ENCODE measurements at regions not wholly inside any gene's neighbourhood (a gene's known extent, or its start where the extent isn't known, plus 50 kb on each side); places are given as distances from the start of the nearest gene placed in this dataset.
A peak's percentile ranks its signal among the peaks of the same experiment; 100 is the strongest.
"Not testable (repeated sequence)": the region's sequence is repeated elsewhere in the genome, so short reads cannot be mapped to it uniquely, and the experiment has no call there.

GRCh38 chr4:28427306-28428085 is 1566.9 kb downstream of the STIM2 start:
- FAIRE-seq (no peak), DNase-seq (ENCODE audit: insufficient read length, low spot score) (no peak)

- no peak for DNase-seq (ENCODE audit: insufficient read length, low spot score)
- FAIRE-seq: no peak
These were observed 1571.8 kb downstream of the STIM2 start for GRCh38 chr4:28432348-28433025.

GRCh38 chr4:28435314-28435713 is 1574.7 kb downstream of the STIM2 start:
- DNase-seq (ENCODE audit: insufficient read length, low spot score) (no peak), FAIRE-seq (no peak)

DNA sequence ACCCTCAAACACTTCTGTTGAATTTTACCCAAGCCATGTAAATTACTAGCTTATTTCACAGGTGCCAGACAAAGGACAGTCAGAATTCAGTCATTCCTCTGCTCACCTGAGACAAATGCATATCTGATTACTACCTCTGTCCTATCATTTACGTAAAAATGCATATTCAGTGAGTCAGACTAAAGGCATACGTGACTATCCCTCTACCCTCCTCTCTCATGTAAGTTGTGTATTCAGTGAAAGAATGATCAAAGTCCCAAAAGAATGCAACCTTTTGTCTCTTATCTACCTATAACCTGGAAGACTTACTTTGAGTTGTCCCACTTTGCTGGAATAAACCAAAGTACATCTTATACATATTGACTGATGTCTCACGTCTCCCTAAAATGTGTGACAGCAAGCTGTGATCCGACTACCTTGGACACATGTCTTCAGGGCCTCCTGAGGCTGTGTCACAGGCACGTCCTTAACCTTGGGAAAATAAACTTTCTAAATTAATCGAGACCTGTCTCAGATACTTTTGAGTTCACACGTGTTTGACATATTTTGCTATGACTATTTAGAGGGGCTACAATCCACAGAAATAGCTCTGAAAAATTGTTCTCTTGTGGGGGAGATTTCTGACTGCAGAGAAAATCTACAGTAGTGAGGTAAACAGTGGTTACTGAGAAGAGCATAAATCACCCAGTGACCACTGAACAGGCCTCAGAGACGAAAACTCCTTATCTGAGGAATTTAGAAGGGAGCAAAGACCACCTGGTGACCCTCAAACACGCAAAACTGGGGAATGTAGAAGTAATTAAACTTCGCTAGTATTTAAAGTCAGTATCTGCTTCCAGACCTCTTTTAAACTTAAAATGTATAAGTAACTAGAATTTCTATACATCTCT is 1575.8 kb downstream of the STIM2 start:
- DNase-seq (ENCODE audit: insufficient read length, low spot score): no peak
- no peak for FAIRE-seq

DNA sequence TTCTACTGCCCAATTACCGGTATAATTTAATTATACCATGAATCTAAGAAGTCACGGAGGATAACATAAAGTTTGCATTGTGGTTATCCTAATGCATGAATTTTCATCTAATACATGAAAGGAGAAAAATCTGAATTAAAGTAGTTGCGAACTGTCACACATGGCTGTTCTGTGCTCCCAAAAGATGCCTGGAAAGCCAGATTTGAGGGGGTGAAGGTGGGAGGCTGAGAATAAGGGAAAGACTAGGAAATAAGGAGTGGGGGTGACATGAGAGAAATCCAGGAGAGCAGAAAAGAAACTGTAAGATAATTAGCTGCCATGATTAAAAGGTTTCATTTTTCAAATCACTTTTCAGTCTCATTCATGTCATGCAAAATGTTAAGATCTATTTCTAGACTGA is 1582.7 kb downstream of the STIM2 start:
- no peak for FAIRE-seq
- no peak for DNase-seq (ENCODE audit: insufficient read length, low spot score)

DNA sequence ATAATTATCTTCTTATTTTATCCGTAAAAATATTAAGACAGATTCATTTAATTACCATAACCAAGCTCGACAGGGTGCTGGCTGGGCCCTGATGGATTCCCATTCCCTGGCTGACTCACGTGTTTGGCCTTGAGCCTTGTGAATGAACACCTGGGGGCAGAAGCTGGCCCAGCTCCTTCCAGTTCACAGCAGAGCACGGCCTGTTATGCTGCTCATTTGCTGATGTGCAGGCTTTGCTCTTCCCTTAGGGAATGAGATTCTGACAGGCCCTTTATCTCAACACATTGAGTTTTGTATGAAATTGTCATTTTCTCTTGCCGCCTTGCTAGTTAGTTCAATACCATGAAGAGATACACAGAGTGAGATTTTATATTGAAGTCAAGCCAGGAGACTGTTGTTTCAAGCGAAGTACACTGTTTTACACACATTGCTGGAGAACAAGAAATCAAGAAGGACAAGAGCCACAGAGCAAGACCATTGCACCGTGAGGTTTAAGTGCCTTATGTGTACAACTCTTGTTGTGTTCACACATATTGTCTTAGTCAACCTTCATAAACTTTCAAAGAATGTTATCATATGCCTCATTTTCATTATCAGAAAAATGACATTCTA is 1583.3 kb downstream of the STIM2 start:
- FAIRE-seq (no peak), DNase-seq (ENCODE audit: insufficient read length, low spot score) (no peak)

DNA sequence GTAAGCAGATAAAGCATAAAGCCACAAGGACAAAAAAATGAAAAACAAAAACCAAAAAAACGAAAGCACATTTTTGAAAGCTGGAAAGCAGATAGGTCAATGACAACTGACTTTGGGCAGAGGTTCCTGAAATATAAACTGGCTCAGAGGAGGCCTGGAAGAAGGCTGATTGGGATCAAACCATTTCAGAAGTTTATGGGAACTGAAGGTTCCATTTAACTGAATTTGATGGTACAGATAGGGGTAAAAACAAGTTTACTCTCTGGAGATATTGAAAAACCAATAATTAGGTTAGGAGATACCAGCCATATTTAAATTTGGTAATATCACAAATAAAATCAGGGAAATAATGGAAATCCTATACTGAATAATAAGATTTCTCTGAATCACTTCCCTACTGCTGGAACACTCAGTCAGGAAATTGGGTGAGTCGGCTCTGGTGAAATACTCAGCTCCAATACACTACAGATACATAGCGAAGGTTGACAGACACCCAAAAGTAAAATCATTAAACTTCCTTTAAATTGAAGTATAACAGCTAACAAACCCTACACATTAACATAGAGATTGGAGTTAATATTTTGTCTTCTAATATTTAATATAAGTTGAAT is 1584.3 kb downstream of the STIM2 start:
- FAIRE-seq (no peak), DNase-seq (ENCODE audit: insufficient read length, low spot score) (no peak)

GRCh38 chr4:28449085-28449484 is 1588.4 kb downstream of the STIM2 start:
- DNase-seq (ENCODE audit: insufficient read length, low spot score): no peak
- no peak for FAIRE-seq

DNA sequence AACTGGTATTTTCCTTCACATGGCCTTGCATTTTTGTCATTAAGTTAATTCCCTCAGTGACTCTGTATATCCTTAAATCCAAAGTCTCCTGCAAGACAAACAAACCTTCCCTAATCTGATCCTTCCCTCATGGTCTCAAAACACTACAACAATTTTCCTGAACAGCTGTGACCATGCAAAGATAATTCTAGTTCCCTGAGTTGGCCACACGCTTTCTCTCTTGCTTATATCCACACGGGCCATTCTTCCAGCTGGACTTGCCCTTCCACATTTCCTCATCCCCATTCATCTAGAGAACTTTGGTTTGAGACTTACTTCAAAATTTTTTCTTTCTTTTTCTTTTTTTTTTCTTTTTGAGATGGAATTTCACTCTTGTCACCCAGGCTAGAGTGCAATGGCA is 1590.7 kb downstream of the STIM2 start:
- no peak for DNase-seq (ENCODE audit: insufficient read length, low spot score)
- FAIRE-seq: no peak

- DNase-seq (ENCODE audit: insufficient read length, low spot score) (no peak), FAIRE-seq (no peak)
These were observed 1602.4 kb downstream of the STIM2 start for GRCh38 chr4:28462766-28463700.

DNA sequence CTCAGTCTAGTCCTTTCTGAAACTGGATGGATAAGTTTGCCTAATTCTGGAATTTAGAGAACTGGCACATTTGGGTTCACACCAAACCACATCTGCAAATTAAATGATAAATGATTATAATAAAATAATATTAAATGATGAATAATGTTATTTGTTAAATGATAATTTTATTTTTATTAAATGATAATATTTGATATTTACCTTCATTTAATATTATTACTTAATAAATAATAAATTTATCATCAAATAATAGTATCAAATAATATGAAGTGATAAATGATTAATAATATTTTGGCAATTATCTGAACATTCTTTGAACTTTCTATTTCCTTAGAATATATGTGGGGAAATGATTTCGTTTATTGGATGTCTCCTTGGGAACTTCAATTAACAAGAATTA is 1604.2 kb downstream of the STIM2 start:
- FAIRE-seq (no peak), DNase-seq (ENCODE audit: insufficient read length, low spot score) (no peak)

DNA sequence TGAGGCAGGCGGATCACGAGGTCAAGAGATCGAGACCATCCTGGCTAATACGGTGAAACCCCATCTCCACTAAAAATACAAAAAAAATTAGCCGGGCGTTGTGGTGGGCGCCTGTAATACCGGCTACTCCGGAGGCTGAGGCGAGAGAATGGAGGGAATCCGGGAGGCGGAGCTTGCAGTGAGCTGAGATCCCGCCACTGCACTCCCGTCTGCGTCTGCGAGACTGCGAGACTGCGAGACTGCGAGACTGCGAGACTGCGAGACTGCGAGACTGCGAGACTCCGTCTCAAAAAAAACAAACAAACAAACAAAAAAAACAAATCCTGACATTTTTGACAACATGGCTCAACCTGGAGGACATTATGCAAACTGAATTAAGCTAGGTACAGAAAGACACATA is 1606.2 kb downstream of the STIM2 start:
- not testable (repeated sequence) for FAIRE-seq; DNase-seq (ENCODE audit: insufficient read length, low spot score)

- no peak for DNase-seq (ENCODE audit: insufficient read length, low spot score)
- no peak for FAIRE-seq
These were observed 1608.7 kb downstream of the STIM2 start for GRCh38 chr4:28469387-28469786.

DNA sequence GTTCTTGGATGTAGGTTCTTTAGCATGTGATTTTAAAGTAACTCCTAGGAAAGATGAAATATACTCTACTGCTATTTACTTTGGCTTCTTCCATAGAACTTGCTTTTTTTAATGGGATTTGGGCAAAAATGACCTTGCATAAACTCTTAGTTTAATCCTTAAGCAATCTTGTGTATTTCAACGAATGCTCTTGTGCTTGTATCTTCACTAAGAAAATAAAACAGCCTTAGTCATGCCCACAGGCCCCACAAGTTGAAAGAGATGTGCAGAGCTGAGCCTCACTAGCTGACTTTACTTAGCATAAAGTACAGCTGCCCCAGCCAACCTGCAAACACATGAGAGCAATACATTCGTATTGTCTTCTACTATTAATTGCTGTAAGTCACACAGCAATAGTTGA is 1609.2 kb downstream of the STIM2 start:
- FAIRE-seq (no peak), DNase-seq (ENCODE audit: insufficient read length, low spot score) (no peak)

DNA sequence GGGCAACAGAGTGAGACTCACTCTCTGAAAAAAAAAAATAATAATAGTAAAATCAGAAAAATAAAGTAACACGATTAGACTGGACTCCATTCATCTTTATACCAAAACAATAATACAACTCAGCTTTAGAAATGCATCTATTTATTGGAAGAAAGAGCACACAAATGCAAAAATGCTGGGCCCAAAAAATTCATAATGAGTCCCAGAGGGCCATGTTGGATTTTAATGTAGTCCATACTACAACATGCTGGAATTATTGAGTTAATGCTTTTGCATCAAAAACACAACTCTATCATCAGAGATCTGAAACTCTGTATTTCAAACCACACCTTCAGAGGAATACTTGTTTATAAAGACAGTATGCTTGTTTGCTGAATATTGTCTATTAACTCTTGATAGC is 1614.7 kb downstream of the STIM2 start:
- FAIRE-seq: no peak
- no peak for DNase-seq (ENCODE audit: insufficient read length, low spot score)

GRCh38 chr4:28479666-28480065 is 1619.0 kb downstream of the STIM2 start:
- FAIRE-seq: no peak
- DNase-seq (ENCODE audit: insufficient read length, low spot score): no peak

DNA sequence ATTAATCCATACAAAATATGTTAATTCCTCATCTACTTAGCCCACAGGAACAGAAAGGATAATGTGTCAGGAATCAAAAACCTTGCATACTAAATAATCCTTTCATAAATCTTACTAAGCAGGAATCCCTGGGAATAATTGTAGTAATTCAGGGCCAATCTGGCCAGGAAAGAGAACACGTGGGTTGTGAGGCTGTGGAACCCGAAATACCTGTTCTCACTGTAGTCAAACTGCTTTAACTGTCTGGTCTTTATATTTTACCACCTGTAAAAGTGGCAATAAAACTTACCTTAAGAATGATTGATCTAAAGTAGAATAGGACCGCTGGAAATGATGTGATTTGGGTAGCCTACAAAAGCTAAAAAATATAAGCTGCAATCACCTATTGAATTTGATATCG is 1620.9 kb downstream of the STIM2 start:
- DNase-seq (ENCODE audit: insufficient read length, low spot score): no peak
- FAIRE-seq: no peak

DNA sequence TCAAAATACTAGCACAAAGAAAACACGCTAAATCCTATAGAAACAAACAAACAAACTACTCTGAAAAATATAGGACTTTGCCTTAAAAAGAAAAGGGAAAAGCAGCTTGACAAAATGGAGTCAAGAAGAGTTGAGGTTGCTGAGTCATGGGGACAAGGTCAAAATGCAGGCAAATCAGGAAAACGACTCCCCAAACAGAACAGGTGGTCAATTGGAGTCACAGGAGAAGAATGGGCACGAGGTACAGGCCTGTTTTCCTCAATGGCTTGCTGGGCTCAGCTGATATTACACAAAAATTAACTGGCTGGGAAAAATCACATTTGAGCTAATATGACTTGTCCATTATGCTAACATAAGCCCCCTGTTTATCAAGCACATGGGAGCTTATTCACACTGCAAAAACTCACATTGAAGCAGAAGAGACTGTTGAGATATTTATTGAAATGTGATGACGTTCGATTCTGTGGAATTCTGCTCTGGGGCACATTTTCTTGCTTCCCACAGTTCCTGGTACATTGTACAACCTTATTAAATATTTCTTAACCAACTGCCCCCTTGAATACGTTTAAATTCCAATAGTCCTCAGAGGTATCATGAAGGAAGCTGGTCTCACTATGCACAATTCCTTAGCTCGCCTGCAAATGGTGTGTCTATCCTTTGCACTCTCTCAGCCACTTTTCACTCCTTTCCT is 1622.1 kb downstream of the STIM2 start:
- DNase-seq (ENCODE audit: insufficient read length, low spot score) (peak; percentile 7), FAIRE-seq (no peak)

- FAIRE-seq: no peak
- DNase-seq (ENCODE audit: insufficient read length, low spot score): no peak
These were observed 1627.4 kb downstream of the STIM2 start for GRCh38 chr4:28488021-28488420.

Measured in HTR-8/SVneo (cell line).